Thyroid gland (tissue), 4 donors: ENCODE measurements at regions not wholly inside any gene's neighbourhood (a gene's known extent, or its start where the extent isn't known, plus 50 kb on each side); places are given as distances from the start of the nearest gene placed in this dataset.

Experiments
- DNase-seq, 2 donors: peaks; one replicate each; pipeline ENCODE4 v3.0.0-alpha.2; 2019
- H3K27ac ChIP-seq, 3 donors: fragments of 200-600 bp; sonication (generic); 1 replicate in 2 of 3; 2 replicates in 1 of 3; pipeline ENCODE4 v1.5.1; 2016 to 2019; ENCODE audit warnings: mild to moderate bottlenecking in 1 of 3, moderate library complexity in 1 of 3
- H3K27me3 ChIP-seq: fragments of 200-600 bp; sonication (generic); one replicate; pipeline ENCODE4 v1.5.1; 2019
- H3K36me3 ChIP-seq, 2 donors: fragments of 200-600 bp; sonication (generic); one replicate each; pipeline ENCODE4 v1.5.1; 2016 to 2019
- H3K4me1 ChIP-seq, 2 donors: fragments of 200-600 bp; sonication (generic); one replicate each; pipeline ENCODE4 v1.5.1; 2017 to 2019
- H3K4me3 ChIP-seq, 3 donors: fragments of 200-600 bp; sonication (generic); replicated peaks in 1 of 3; 1 replicate in 2 of 3; 2 replicates in 1 of 3; pipeline ENCODE4 v1.5.1; 2016; ENCODE audit warnings: mild to moderate bottlenecking in 1 of 3
- H3K9me3 ChIP-seq: fragments of 200-600 bp; sonication (generic); one replicate; pipeline ENCODE4 v1.5.1; 2017
- POLR2A ChIP-seq, 2 donors: fragments of 450-650 bp; IDR thresholded peaks; one replicate each; pipeline ENCODE4 v1.6.1; 2017; ENCODE audit warnings: antibody characterized with exemption in 2 of 2, mild to moderate bottlenecking in 2 of 2, moderate library complexity in 1 of 2
- WGBS, 2 donors: methylation state at CpG; one replicate each; pipeline ENCODE4 v1.1.5; 2017; 5-methylcytosine and 5-hydroxymethylcytosine counted together
- intact Hi-C: fragments of 100-400 bp; cut with DNase I; formaldehyde crosslinking; loops from one replicate; pipeline ENCODE4 v1.15.1; 2023
- TF ChIP-seq, protein P1 (sequence below), 6 experiments: fragments of 200-600 bp in 3 of 6; fragments of 450-650 bp in 3 of 6; sonication (generic) in 3 of 6; IDR thresholded peaks; one replicate each; pipeline ENCODE4 v1.5.1; 2016 to 2019; ENCODE audit warnings: antibody characterized with exemption in 6 of 6, mild to moderate bottlenecking in 2 of 6, inconsistent platforms in 1 of 6, moderate library complexity in 1 of 6

GRCh38 chr12:92020983-92021665, 124.5 kb downstream of the BTG1 start:
- Histone ChIP-seq H3K27ac (no peak overlapping the region), H3K9me3 (no peaks in the 10 kb centered on the region), H3K36me3 (no peaks in the 10 kb centered on the region), H3K27me3 (no peaks in the 10 kb centered on the region), H3K4me3 (no peak overlapping the region), H3K4me1 (no peaks in the 10 kb centered on the region)
- WGBS, 2 donors, result 50 to 57% methylated on average over 6 of the region's 6 CpGs
- no peak for DNase-seq
- TF ChIP-seq, protein P1, sequence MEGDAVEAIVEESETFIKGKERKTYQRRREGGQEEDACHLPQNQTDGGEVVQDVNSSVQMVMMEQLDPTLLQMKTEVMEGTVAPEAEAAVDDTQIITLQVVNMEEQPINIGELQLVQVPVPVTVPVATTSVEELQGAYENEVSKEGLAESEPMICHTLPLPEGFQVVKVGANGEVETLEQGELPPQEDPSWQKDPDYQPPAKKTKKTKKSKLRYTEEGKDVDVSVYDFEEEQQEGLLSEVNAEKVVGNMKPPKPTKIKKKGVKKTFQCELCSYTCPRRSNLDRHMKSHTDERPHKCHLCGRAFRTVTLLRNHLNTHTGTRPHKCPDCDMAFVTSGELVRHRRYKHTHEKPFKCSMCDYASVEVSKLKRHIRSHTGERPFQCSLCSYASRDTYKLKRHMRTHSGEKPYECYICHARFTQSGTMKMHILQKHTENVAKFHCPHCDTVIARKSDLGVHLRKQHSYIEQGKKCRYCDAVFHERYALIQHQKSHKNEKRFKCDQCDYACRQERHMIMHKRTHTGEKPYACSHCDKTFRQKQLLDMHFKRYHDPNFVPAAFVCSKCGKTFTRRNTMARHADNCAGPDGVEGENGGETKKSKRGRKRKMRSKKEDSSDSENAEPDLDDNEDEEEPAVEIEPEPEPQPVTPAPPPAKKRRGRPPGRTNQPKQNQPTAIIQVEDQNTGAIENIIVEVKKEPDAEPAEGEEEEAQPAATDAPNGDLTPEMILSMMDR (IDR thresholded peaks at IDR 0.05), result no peak
- no peak for TF ChIP-seq POLR2A (IDR thresholded peaks at IDR 0.05)
- intact Hi-C loops, result no loop called here

DNA sequence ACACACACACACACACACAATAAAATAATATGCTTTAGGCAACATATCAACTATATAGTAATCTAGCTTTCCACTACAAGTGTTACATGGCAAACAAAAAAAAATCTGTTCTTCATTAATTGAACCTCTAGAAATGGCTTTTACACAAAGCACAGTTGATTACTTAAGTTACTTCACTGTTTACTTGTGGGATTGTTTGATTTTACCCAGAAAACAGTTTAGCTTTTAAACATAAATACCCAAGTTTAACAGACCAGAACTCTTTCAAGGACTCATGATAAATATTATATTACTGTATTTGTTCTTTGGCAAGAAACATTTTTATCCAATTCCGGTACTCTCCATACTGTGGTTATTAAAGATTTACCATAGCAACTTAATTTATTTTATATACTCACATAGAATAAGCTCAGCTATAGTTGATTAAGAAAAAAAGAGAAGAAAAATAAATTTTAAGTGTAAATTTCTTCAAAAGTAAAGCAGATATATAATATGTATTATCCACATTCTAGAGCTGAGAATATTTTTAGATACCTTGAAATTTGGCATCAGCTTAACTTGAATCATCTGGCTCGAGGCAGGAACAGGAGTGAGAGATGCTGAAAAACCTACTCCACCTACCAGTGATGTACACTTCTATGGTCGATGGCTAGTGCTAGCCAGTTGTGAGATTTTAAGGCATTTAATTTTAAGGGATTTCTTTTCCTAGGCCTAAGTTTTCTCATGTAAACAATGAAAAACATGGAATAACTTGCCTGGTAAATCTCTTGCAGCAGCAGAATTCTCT, 126.0 kb downstream of the BTG1 start:
- H3K9me3 ChIP-seq, result no peaks in the 10 kb centered on the region
- no peak overlapping the region for H3K27ac ChIP-seq
- 91 to 94% methylated on average over 3 of the region's 3 CpGs for WGBS, 2 donors
- H3K27me3 ChIP-seq, result no peaks in the 10 kb centered on the region
- DNase-seq, result no peak
- no peaks in the 10 kb centered on the region for H3K4me1 ChIP-seq
- intact Hi-C loops, result no loop called here
- no peaks in the 10 kb centered on the region for H3K36me3 ChIP-seq
- no peak overlapping the region for H3K4me3 ChIP-seq
- TF ChIP-seq, protein P1 (IDR thresholded peaks at IDR 0.05), result no peak
- TF ChIP-seq POLR2A (IDR thresholded peaks at IDR 0.05), result no peak

GRCh38 chr12:92012691-92013090, 133.0 kb downstream of the BTG1 start:
- Histone ChIP-seq H3K4me3 (no peak overlapping the region), H3K9me3 (no peaks in the 10 kb centered on the region), H3K27me3 (no peaks in the 10 kb centered on the region), H3K27ac (no peak overlapping the region), H3K4me1 (no peaks in the 10 kb centered on the region), H3K36me3 (no peaks in the 10 kb centered on the region)
- TF ChIP-seq, protein P1 (IDR thresholded peaks at IDR 0.05), result no peak
- TF ChIP-seq POLR2A (IDR thresholded peaks at IDR 0.05), result no peak
- 100% methylated on average over 1 of the region's 1 CpG for WGBS, 2 donors
- no peak for DNase-seq
- intact Hi-C loops, result no loop called here

GRCh38 chr12:92010853-92011701, 134.6 kb downstream of the BTG1 start:
- Histone ChIP-seq H3K27ac (no peak overlapping the region), H3K36me3 (no peaks in the 10 kb centered on the region), H3K9me3 (no peaks in the 10 kb centered on the region), H3K4me1 (no peaks in the 10 kb centered on the region), H3K27me3 (no peaks in the 10 kb centered on the region), H3K4me3 (no peak overlapping the region)
- no peak for DNase-seq
- intact Hi-C loops, result no loop called here
- TF ChIP-seq, protein P1 (IDR thresholded peaks at IDR 0.05), result no peak
- no peak for TF ChIP-seq POLR2A (IDR thresholded peaks at IDR 0.05)
- WGBS, 2 donors, result 87% methylated on average over 10 of the region's 10 CpGs
